ENCODE measurements at regions not wholly inside any gene's neighbourhood (a gene's known extent, or its start where the extent isn't known, plus 50 kb on each side); places are given as distances from the start of the nearest gene placed in this dataset.

DNA sequence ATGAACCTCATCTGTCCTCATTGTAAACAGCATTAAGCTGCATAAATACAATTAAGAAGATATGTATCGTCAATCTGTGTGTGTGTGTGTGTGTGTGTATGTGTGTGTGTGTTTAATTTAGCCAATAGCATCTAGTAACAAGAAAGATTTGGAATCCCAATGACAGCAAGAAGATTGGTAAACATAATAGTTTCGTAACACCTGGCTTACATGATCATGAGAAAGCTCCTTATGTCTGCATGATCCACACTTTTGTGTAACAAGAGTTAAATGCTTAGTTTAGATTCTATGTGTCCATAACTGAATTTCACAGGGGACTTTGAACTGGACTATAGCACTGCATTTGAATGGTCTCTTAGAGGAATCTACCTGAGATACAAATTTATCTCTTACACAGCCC lies 191.0 kb upstream of the BET1 start:
- TF ChIP-seq POLR2A (IDR thresholded peaks at IDR 0.05) (no peak), CTCF (IDR thresholded peaks at IDR 0.05) (no peak)
